NCI-H128 (cell line): ENCODE measurements at regions not wholly inside any gene's neighbourhood (a gene's known extent, or its start where the extent isn't known, plus 50 kb on each side); places are given as distances from the start of the nearest gene placed in this dataset.
"Not testable (repeated sequence)": the region's sequence is repeated elsewhere in the genome, so short reads cannot be mapped to it uniquely, and the experiment has no call there.

Experiments used
- DNase-seq: peaks from one replicate; lab custom pipeline; 2025; ENCODE audit not compliant: unreplicated experiment; lab: John Stamatoyannopoulos, UW

DNA sequence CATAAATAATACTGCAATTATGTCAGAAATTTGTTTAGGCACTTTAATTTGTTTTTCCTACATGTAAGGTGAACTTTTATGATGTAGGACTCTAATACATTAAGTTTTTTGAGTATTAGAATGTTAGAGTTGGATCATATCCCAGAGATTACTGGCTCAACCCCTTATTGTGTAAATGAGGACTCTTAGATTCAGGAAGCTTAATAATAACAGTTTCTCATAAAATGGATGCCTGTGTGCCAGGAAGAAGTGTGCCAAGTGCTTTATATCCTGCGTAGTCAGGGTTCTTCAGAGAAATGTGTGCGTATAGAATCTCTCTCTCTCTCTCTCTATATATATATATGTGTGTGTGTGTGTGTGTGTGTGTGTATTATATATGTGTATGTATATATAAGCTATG, 388.5 kb downstream of the CAAP1 start:
- DNase-seq, result no peak

DNA sequence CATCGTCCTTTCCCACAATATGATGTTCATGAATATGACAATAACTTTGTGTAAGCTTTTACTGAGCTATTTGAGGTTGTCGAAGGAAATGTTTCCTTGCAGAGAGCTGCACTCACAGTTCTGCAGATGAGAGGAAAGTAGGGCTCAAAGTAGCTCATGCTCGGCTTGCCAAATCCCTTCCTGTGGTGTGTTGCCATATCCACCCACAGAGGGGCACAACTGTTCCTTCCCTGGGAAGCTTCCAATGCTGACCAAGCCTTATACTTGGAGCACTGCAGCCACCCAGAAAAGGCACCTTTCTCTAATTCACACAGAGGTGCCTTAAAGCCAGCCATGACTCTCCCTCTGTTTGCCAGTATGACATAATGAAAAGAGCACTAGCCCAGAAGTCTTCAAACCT, 390.3 kb downstream of the CAAP1 start:
- no peak for DNase-seq

DNA sequence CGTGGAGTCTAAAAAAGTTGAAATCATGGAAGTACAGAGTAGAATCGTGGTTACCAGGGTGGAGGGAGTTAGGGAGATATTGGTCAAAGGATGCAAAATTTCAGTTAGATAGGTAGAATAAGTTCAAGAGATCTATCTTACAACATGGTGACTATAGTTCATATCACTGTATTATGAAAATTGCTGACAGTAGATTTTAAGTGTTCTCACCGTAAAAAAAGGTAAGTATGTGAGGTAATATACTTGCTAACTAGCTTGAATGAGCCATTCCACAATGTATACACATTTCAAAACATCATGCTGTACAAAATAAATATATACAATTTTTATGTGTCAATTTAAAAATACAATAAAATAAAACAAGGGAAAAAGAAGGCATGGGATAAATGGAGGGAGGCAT, 392.1 kb downstream of the CAAP1 start:
- no peak for DNase-seq

- not testable (repeated sequence) for DNase-seq
Observed at GRCh38 chr9:26492608-26493521, 399.7 kb downstream of the CAAP1 start.

GRCh38 chr9:26491922-26492607, 400.5 kb downstream of the CAAP1 start:
- DNase-seq, result not testable (repeated sequence)

GRCh38 chr9:26483991-26484390, 408.6 kb downstream of the CAAP1 start:
- no peak for DNase-seq

DNA sequence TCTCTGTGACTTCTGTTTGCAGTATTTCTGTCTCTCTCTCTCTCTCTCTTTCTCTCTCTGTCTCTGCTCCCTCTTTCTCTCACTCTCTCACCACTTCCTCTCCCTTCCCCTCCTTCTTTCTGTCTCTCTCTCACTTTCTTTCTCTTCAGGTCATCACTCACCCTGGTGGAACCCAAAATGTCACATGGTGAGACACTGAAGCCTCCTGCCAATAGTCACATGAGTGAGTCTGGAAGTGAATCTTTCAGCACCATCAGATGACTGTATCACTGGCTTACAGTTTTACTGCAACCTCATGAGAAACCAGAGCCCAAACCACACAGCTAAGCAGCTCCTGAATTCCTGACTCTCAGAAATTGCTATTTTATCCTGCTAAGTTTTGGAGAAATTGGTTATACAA, 414.6 kb downstream of the CAAP1 start:
- DNase-seq, result no peak

DNA sequence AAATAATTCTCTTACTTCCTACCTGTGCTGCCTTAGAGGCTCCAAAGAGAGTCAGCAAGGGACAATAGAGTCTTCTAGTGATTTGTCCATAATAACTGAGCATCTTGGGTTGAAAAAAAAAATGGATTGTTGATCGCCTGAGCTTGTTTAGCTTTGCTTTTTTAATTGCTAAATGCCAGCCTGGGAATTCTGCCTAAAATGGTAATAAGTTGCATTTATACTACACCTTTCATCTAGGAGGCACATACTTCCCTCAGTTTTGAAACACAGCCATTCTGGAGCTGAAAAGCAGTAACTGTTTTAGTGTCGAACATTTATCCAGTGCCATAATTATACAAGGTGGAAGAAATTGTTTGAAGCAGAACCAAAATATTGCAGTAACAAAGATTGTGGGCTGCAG, 421.3 kb downstream of the CAAP1 start:
- no peak for DNase-seq

DNA sequence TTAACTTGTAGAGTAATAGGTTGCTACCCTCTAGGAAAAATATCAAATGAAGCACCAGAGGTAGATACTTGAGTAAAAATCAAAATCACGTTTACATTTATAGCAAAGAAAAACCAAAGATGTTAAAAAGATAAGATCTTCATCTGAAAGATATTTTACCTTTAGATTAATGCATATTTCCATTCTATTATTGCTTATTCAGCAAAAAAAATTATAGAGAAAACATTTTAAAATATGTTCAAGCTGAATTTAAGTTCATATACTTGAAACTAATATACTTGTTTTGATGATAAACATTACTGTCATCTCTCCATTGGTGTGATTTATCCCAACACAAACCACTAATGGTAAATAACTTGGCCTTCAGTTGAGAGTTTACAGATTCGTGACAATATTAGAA, 422.3 kb downstream of the CAAP1 start:
- no peak for DNase-seq

DNA sequence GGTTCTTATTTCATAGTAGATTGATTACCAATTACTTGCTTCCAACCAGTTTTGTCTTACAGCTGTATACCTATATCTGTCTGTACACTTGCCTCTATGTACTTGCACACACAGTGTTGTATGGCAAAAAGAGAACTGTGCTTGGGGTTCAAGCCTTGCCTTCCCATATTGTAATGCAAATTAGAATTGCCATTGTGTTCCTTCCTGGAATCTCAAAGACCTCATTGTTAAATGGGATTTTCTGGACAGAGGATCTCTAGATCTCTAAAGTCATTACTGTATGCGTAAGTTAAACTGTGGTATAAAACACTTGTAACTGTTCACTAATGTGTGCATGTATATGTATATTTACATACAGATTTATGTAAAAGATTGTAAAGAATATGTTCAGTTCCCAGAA, 428.8 kb downstream of the CAAP1 start:
- no peak for DNase-seq

- DNase-seq, result no peak
Observed at GRCh38 chr9:26462751-26463150, 429.9 kb downstream of the CAAP1 start.

GRCh38 chr9:26462213-26462612, 430.4 kb downstream of the CAAP1 start:
- DNase-seq, result no peak

DNA sequence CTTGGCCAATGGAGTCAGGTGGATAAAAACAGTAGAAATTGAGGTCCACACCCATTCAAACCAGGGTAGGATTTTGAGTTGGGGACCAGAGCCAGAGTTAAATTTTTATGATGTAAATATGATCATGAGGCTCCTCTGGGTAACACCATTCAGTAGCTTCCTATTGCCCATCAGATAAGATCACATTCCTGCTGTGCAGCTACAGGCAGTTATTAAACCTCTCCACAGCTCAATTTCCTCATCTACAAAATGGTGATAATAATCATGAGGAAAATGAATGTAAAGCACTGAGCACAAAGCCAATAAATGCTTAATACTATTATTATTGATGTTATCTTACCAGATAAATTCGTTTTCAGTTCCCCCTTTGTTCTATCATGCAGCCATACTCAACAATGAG, 432.0 kb downstream of the CAAP1 start:
- no peak for DNase-seq

GRCh38 chr9:26459959-26460358, 432.6 kb downstream of the CAAP1 start:
- DNase-seq, result no peak

DNA sequence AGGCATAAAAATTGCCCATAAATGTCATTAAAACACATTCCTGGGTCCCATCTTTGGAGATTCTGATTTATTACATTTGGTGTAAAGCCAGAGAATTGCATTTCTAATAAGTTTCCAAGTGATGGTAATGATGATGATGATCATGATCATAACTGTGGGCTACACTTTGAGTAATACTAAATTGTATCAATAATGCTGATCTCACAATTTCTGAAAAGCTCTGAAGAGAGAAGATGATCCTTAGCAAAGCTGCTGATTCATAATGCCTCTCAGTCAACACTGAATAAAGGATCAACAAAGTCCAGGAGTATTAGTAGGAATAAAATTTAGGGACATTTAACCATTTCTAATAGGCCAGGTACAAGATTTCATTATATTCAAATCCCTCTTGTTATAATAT, 434.5 kb downstream of the CAAP1 start:
- DNase-seq, result no peak

GRCh38 chr9:26457151-26457550, 435.5 kb downstream of the CAAP1 start:
- no peak for DNase-seq

GRCh38 chr9:26439061-26439624, 453.5 kb downstream of the CAAP1 start:
- DNase-seq, result no peak

DNA sequence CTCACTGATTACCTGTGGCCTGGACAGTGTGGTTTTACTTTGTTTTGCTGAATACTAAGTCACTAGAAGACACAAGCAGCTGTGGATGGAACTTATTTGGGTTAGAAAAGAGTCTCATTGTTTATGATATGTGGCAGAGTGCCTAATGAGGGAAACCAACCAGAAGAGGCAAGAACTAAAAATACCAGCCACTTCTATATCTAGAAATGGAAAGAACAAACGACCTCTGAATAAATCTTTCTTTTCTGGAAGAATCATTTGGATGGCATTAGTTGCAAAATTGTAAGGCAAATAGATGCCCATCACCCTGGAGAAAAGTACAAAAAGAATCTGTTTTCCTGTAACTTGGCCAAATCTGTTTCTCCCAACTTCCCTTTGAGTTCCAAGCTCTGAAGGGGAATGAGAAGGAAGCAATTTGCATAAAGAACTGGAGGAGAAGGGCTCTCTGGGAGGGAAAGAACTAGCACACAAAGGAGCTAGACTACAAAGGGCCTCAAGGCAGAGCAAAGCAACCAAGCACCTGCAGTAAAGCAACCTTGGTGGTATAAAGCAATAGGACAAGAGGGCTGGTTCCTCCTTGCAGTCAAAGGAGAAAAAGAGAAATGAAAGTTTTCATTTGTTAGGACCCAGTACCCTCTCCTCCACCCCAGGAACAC, 455.4 kb downstream of the CAAP1 start:
- no peak for DNase-seq

DNA sequence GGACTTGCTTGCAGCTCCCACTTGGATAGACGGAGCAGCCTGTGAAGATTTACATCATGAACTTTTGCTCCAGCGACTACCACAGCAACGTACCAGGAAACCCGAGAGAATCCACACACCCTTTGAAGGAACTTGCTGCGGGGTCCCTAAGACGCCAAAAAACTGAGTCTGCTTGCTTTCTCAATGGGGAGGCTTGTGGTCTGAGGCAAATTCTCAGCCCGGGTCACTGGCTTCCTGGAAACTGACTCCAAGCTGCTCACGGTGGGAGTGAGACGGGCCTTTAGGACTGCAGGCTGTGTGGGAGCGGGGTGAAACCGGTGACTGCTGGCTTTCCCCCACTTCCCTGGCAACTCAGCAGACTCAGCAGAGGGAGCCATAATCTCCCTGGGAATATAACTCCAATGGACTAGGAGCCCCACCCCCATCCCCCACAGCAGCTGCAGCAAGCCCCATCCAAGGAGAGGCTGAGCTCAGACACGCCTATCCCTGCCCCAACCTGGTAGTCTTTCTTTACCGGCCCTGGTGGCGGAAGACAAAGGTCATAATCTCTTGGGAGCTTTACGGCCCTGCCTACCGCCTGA, 466.0 kb downstream of the CAAP1 start:
- DNase-seq, result no peak

GRCh38 chr9:26418480-26418879, 474.1 kb downstream of the CAAP1 start:
- no peak for DNase-seq

DNA sequence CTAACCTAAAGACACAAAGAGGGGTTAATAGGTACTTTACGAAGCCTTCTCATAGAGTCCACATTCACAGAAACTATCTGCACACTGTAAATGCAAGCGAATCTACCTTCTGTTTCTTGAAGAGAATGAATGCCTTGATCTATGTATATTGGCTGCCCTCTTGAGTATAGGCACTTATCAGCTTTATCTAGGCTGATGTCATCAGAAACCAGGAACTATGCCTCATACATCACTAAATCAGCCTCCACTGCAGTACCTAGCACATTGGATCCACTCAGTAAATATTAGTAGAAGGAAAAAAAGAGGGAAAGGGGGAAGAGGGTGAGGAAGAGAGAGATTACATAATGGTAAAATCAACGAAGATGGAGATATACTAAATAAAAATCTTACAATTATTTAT, 477.1 kb downstream of the CAAP1 start:
- no peak for DNase-seq
